ENCODE measurements at regions not wholly inside any gene's neighbourhood (a gene's known extent, or its start where the extent isn't known, plus 50 kb on each side); places are given as distances from the start of the nearest gene placed in this dataset.
"Not testable (repeated sequence)": the region's sequence is repeated elsewhere in the genome, so short reads cannot be mapped to it uniquely, and the experiment has no call there.

DNA sequence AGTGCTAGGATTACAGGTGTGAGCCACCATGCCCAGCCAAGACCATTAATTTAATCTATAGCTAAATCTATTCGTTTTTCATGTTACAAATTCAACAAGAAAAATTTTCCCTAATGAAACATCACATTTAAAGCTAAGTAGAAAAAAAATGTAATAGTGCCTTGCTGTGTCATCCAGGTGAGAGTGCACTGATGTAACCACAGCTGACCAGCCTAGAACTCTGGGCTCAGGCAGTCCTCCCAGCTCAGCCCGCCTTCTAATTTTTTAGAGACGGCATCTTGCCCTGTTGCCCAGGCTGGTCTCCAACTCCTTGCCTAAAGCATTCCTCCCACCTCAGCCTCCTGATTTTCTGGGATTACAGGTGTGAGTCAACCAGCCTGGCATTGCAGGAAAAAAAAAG is 109.0 kb downstream of the PPIAL4G start:
- Histone ChIP-seq H3K27ac (no peak overlapping the region), H3K4me1 (peaks cover 0 to 28% of the 10 kb centered on the region in 2 donors), H3K4me3 (no peak overlapping the region), H3K27me3 (peaks cover 0 to 7% of the 10 kb centered on the region in 2 donors), H3K36me3 (no peaks in the 10 kb centered on the region), H3K9me3 (no peaks in the 10 kb centered on the region)
- TF ChIP-seq, protein P1, sequence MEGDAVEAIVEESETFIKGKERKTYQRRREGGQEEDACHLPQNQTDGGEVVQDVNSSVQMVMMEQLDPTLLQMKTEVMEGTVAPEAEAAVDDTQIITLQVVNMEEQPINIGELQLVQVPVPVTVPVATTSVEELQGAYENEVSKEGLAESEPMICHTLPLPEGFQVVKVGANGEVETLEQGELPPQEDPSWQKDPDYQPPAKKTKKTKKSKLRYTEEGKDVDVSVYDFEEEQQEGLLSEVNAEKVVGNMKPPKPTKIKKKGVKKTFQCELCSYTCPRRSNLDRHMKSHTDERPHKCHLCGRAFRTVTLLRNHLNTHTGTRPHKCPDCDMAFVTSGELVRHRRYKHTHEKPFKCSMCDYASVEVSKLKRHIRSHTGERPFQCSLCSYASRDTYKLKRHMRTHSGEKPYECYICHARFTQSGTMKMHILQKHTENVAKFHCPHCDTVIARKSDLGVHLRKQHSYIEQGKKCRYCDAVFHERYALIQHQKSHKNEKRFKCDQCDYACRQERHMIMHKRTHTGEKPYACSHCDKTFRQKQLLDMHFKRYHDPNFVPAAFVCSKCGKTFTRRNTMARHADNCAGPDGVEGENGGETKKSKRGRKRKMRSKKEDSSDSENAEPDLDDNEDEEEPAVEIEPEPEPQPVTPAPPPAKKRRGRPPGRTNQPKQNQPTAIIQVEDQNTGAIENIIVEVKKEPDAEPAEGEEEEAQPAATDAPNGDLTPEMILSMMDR (IDR thresholded peaks at IDR 0.05) = no peak
- intact Hi-C loops (cut with DNase I) = no loop called here
- ATAC-seq (no peak), DNase-seq (no peak)

DNA sequence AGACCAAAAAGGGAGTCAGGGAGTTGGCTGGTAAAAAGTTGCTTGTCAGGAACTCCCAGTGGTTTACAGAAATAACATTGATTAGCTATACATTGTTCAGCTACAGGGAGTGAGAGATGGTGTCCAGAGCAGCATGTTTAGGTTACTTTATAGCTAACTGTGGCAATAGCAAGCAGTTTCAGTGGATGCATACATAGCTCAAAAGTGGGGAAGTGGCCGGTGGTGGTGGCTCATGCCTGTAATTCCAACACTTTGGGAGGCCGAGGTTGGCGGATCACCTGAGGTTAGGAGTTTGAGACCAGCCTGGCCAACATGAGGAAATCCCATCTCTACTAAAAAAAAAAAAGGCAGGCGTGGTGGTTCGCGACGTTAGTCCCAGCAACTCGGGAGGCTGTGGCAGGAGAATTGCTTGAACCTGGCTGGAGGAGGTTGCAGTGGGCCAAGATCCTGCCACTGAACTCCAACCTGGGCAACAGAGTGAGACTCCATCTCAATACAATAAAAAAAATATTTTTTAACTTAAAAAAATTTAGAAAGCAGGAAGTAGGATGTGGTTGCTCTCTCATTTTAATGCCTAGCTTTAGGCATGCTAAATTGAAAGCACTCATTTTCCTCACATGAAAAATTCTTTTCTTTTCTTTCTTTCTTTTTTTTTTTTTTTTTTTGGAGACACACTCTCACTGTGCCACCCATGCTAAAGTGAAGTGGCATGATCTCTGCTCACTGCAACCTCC is 109.7 kb downstream of the PPIAL4G start:
- ATAC-seq = no peak
- Histone ChIP-seq H3K36me3 (no peaks in the 10 kb centered on the region), H3K27ac (no peak overlapping the region), H3K4me3 (no peak overlapping the region), H3K27me3 (peaks cover 0 to 4% of the 10 kb centered on the region in 2 donors), H3K9me3 (no peaks in the 10 kb centered on the region), H3K4me1 (peaks cover 0 to 28% of the 10 kb centered on the region in 2 donors)
- intact Hi-C loops (cut with DNase I) = no loop called here
- TF ChIP-seq, protein P1 (IDR thresholded peaks at IDR 0.05) = no peak
- DNase-seq = no peak

DNA sequence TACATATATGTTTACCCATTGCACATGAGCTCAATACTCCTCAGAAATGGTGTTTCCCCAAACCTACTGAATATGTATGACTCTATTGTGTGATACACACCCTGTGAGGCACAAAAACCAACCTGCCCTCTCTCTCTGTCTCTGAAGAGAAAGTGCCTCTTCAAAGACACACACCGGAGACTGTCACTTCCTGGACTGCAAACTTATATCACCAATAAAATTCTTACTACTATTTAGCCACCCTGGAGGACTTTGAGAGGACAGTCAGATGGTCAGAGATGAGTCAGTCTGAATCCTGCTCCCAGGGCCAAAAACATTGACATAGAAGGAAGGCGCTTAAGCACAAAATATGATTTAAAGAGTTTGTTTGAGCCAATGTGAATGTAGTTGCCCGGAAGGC is 110.4 kb downstream of the PPIAL4G start:
- no peaks in the 10 kb centered on the region for H3K36me3 ChIP-seq
- no peak for ATAC-seq
- peaks cover 0 to 4% of the 10 kb centered on the region in 2 donors for H3K27me3 ChIP-seq
- TF ChIP-seq, protein P1 (IDR thresholded peaks at IDR 0.05) = no peak
- H3K4me1 ChIP-seq = peaks cover 0 to 28% of the 10 kb centered on the region in 2 donors
- no peak for DNase-seq
- no peak overlapping the region for H3K27ac ChIP-seq
- intact Hi-C loops (cut with DNase I) = no loop called here
- H3K4me3 ChIP-seq = no peak overlapping the region
- H3K9me3 ChIP-seq = no peaks in the 10 kb centered on the region

DNA sequence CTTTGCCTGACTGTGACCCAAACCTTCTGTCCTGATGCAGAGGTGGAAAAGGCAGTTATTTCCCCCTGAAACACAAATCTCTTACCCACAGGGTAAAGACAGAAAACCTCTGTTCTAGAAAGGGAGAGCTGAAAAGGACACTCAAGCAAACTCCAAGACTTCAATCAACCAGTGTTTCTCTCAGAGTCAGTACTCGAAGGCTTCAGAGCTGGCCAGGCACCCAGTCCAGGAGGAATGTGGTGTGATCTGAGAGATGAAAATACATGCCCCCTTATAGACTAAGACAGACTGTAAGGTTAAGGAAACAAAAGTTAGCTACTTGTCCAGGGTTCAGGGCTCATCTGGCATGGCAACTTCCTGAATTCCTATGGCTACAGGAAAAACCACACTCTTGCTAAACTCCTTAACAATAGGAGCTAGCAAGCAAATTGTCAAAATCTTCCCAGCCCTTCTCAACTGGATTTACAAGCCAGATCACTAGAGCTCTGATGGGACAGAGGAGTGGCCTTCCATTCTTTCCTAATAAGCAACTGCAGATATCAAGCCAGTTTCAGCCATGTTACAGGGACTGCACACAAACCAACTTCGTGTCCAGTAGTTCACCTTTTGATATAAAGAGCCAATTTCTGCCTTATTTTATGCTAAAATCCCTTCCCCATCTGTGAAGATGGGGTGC is 110.9 kb downstream of the PPIAL4G start:
- intact Hi-C loops (cut with DNase I); DNase-seq; H3K9me3 ChIP-seq; H3K4me3 ChIP-seq; H3K27ac ChIP-seq; H3K36me3 ChIP-seq; H3K27me3 ChIP-seq: not testable (repeated sequence)
- H3K4me1 ChIP-seq = peaks cover 0 to 28% of the 10 kb centered on the region in 2 donors
- ATAC-seq = peak; percentile 45

DNA sequence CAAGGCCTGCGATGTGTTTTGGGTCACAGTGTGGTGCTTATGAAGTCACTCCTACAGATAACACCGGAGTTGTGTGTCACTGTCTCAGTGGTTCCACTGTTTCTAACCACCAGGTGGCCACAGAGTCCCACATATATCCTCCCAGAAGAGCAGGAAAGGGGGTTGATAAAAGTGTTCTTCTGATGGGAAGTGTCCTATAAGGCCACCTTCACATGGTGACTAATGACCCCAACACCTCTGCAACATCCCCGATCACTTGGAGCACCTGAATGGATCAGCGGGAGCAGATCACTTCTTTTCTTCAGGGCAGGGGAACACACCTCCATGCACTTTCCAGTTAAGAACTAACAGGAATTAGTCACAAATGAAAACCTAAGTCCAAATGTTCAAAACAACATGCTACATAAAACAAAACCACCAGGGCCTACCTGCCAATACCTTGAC is 111.5 kb downstream of the PPIAL4G start:
- H3K27me3 ChIP-seq; H3K27ac ChIP-seq; H3K9me3 ChIP-seq; H3K4me3 ChIP-seq; intact Hi-C loops (cut with DNase I); H3K36me3 ChIP-seq: not testable (repeated sequence)
- ATAC-seq (peak; percentile 100), DNase-seq (peak in 2 of 4 donors; percentile 54 to 68)
- peaks cover 0 to 28% of the 10 kb centered on the region in 2 donors for H3K4me1 ChIP-seq
- TF ChIP-seq, protein P1 (IDR thresholded peaks at IDR 0.05) = peak; percentile 68 to 71

DNA sequence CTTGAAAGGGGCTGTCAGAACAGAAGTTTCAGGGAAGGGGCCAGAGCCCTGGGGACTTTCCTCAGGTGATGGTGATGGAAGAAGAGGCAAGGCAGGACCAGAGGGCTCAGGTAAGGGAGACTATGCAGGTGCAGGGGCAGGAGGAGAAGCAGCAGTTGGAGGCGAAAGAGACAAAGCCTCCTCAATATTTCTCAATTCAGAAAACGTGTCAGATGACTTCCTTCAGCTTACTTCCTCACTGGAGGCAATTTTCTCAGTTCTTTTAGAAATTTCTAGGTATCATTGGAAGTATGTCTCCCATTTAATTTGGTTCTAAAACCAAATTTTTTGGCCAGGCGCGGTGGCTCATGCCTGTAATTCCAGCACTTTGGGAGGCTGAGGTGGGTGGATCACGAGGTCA is 112.4 kb downstream of the PPIAL4G start:
- intact Hi-C loops (cut with DNase I); DNase-seq; H3K4me3 ChIP-seq; H3K36me3 ChIP-seq; H3K27ac ChIP-seq; H3K9me3 ChIP-seq; ATAC-seq: not testable (repeated sequence)
- H3K4me1 ChIP-seq = peaks cover 0 to 28% of the 10 kb centered on the region in 2 donors
- H3K27me3 ChIP-seq = peaks cover 0 to 10% of the 10 kb centered on the region in 2 donors

Measured in left lung (tissue), 4 donors.